Thymus (tissue), 11 donors: ENCODE measurements at regions not wholly inside any gene's neighbourhood (a gene's known extent, or its start where the extent isn't known, plus 50 kb on each side); places are given as distances from the start of the nearest gene placed in this dataset.

Experiments used
- DNase-seq, 9 donors: peaks; one replicate each; pipeline ENCODE4 v3.0.0-alpha.2; 2013; ENCODE audit warnings: low spot score in 9 of 9, low read depth in 6 of 9, missing footprints in 1 of 9
- H3K27ac ChIP-seq, 2 donors: one replicate each; pipeline ENCODE4 v1.5.1; 2013; ENCODE audit warnings: control low read depth in 1 of 2, low read depth in 1 of 2, low read length in 1 of 2, mild to moderate bottlenecking in 1 of 2, moderate library complexity in 1 of 2
- H3K27me3 ChIP-seq, 2 donors: one replicate each; pipeline ENCODE4 v1.5.1; 2013; ENCODE audit warnings: low read length in 1 of 2; ENCODE audit not compliant: control insufficient read depth in 2 of 2, insufficient read depth in 1 of 2
- H3K36me3 ChIP-seq, 2 donors: one replicate each; pipeline ENCODE4 v1.5.1; 2013; ENCODE audit warnings: low read length in 1 of 2, mild to moderate bottlenecking in 1 of 2, moderate library complexity in 1 of 2; ENCODE audit not compliant: control insufficient read depth in 2 of 2, insufficient read depth in 2 of 2
- H3K4me1 ChIP-seq, 2 donors: one replicate each; pipeline ENCODE4 v1.5.1; 2013; ENCODE audit warnings: low read length in 2 of 2; ENCODE audit not compliant: control insufficient read depth in 2 of 2, insufficient read depth in 2 of 2
- H3K4me3 ChIP-seq, 2 donors: one replicate each; pipeline ENCODE4 v1.5.1; 2013; ENCODE audit warnings: low read length in 2 of 2, control low read depth in 1 of 2, mild to moderate bottlenecking in 1 of 2
- H3K9me3 ChIP-seq, 2 donors: one replicate each; pipeline ENCODE4 v1.5.1; 2013; ENCODE audit warnings: low read length in 1 of 2, mild to moderate bottlenecking in 1 of 2; ENCODE audit not compliant: control insufficient read depth in 2 of 2, insufficient read depth in 1 of 2
- WGBS: extraction: QIAGEN DNeasy Blood & Tissue Kit; methylation state at CpG from one replicate; pipeline ENCODE4 v1.1.7; 2013; 5-methylcytosine and 5-hydroxymethylcytosine counted together
- donor health status: healthy.

DNA sequence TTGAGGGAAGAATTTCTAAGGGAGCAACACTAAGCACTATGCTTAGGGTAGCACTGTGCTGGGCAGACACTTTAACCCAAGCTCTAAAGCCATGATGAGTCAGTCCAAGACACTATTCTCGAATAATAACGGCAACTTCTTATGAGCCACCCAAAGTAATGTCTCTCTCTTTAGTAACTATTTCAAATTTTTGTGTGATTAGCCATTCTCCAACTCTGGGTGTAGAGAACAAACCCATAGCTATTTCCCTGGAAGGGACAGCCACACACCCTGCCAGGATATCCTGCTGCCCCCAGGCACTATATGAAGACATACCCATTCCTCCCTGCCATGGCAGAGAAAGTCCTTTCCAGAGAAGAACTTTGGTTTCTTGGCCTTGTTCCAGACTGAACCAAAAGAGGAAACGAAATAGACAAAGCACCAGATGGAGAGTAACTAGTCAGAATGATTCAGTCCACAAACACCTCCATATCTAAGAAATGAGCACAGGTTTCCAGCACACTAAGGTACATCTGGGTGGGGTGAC, 384.9 kb upstream of the THBS1 start:
- WGBS = 85% methylated on average over 3 of the region's 3 CpGs
- no peak for DNase-seq
- Histone ChIP-seq H3K9me3 (no peaks in the 10 kb centered on the region), H3K36me3 (no peaks in the 10 kb centered on the region), H3K27me3 (no peaks in the 10 kb centered on the region), H3K27ac (no peak overlapping the region), H3K4me1 (no peaks in the 10 kb centered on the region), H3K4me3 (no peak overlapping the region)

DNA sequence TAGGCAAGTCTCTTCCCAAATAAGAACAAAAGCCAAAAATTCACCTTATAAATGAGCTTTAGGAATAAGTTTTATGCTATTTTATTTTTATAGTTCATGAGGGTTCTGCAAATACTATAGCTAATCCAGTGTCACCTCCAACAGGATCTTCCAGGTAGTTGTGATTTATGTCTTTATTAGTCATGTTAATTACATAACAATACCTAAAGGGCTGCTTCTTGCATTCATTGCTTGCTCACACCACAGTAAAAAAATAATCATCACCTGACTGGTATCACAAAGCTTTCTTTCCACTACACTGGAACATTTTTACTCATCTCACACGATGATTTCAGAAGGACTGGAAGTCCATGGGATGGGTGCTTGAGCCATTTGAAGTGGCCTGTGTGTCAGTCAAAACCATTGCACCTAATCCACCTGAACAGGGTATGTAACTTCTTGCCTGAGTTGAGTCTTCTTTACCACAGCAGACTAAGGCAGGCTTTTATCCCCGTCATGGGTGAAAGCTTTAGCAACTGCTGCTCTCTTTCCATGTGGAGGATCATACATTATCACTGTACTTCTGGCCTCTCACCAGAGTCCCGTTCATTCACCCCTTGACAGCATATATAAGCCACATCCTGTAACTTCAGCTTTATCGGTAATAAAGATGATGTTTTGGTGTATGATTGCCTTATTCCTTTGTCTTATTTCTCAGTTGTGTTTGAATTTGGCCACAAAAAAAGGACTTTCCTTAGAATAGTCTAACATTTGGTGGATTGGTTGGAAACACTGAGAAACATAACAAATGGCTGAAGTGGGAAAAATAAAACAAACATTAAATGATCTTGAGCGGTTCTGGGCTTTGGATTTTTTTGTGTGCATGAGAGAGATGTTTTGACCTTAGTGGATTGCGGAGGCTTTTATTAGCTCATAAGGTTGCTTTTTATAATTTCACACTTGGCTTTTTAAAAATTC, 382.6 kb upstream of the THBS1 start:
- DNase-seq = no peak
- H3K27ac ChIP-seq = peak overlapping the region in 1 of 2 donors; percentile 10
- H3K27me3 ChIP-seq = no peaks in the 10 kb centered on the region
- H3K9me3 ChIP-seq = no peaks in the 10 kb centered on the region
- 95% methylated on average over 6 of the region's 6 CpGs for WGBS
- no peaks in the 10 kb centered on the region for H3K4me1 ChIP-seq
- H3K4me3 ChIP-seq = no peak overlapping the region
- no peaks in the 10 kb centered on the region for H3K36me3 ChIP-seq

DNA sequence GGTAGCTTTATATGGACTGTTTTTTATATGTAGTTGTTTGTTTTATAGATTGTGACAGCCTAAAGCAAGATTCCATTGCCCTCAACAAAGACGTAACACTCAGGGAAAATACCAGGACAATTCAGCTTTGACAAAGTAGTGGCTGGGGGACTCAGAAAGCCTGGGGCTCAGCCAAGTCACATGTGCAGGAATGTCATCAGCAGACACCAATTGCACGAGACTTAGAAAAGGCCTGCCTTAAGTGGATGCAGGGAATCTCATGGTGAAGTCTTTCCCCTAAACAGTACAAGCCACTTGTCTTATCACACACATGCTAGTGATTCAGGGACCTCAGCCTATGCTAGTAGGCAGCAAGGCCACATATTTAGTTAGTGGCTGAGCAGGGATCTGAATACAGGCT, 381.8 kb upstream of the THBS1 start:
- Histone ChIP-seq H3K36me3 (no peaks in the 10 kb centered on the region), H3K4me1 (no peaks in the 10 kb centered on the region), H3K4me3 (no peak overlapping the region), H3K9me3 (no peaks in the 10 kb centered on the region), H3K27ac (no peak overlapping the region), H3K27me3 (no peaks in the 10 kb centered on the region)
- WGBS = 95% methylated on average over 2 of the region's 2 CpGs
- no peak for DNase-seq

DNA sequence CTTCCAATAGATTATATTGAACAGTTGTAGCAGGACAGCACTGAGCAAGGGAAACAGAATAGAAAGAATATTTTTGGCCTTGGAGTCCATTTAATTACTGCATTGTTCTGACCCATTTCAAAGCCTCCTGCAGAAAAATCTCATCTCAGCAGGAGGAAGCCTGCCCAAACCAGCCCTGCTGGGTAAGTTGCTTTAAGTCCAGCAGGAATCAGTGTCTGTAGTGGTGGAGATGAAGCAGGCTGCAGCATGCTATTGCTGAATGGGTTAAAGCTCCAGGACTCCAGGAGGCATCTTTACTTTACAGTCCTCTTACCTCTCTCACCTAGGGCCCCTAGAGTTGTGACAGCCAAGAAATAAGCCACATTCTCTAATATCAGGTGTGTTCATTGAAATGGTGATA, 380.3 kb upstream of the THBS1 start:
- H3K27me3 ChIP-seq = no peaks in the 10 kb centered on the region
- no peak overlapping the region for H3K27ac ChIP-seq
- no peaks in the 10 kb centered on the region for H3K4me1 ChIP-seq
- no peak overlapping the region for H3K4me3 ChIP-seq
- no peak for DNase-seq
- H3K9me3 ChIP-seq = no peaks in the 10 kb centered on the region
- no peaks in the 10 kb centered on the region for H3K36me3 ChIP-seq

DNA sequence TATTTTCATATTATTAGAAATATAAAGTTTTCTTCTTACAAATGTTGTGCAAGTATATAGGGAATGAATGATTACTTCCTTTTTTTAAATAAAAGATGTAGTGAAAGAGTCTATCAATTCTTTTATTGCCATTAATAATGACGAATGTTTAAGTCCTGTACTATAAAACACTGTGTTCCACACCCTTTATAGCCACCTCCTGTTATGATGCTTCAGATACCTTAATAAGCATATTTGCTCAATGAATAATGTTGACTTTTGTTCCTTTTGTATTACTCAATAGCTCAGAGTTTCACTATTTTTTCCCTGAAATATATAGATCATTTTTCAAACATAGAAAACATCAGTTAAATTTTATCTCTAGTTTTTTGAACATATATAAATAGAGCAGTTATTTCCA, 378.2 kb upstream of the THBS1 start:
- Histone ChIP-seq H3K27me3 (no peaks in the 10 kb centered on the region), H3K9me3 (no peaks in the 10 kb centered on the region), H3K27ac (no peak overlapping the region), H3K36me3 (no peaks in the 10 kb centered on the region), H3K4me1 (no peaks in the 10 kb centered on the region), H3K4me3 (no peak overlapping the region)
- DNase-seq = no peak
- WGBS = 96% methylated on average over 1 of the region's 1 CpG

DNA sequence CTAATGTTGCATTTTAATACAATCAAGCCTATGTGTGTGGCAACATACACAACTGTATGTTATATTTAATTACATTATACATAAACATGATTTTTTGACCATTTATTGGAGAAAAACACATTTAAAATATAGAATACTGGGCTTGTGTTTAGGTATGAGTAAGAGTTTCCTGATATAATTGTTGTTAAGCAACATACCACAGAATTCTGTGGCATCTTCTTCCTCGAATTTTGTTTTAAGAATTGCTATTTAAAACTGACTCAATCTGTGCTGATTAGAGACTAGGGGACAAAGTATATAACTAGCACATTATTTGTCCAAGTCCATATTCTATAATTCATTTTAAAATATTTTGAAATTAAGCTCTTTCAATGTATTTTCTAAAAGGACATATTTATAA, 376.8 kb upstream of the THBS1 start:
- no peak for DNase-seq
- no peaks in the 10 kb centered on the region for H3K27me3 ChIP-seq
- H3K4me3 ChIP-seq = no peak overlapping the region
- H3K4me1 ChIP-seq = no peaks in the 10 kb centered on the region
- WGBS = 88% methylated on average over 1 of the region's 1 CpG
- no peaks in the 10 kb centered on the region for H3K36me3 ChIP-seq
- no peak overlapping the region for H3K27ac ChIP-seq
- no peaks in the 10 kb centered on the region for H3K9me3 ChIP-seq

DNA sequence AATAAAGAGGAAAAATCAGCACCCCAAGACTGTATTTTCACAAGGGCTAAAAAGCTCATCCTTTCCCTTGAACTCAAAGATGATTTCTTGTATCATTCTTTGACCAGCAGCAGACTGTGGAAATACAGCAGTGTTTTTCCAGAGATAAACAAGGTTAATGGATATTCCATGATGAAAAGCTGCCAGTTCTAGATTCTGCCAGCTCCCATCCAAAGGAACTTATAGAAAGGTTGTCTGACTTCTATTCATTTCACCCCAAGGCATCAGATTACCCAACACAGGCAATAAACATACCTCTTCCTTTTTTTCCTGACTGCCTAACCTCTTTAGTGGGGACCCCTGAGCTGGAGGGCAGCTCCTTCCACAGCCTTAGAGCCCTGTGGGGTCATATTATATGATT, 375.8 kb upstream of the THBS1 start:
- Histone ChIP-seq H3K36me3 (no peaks in the 10 kb centered on the region), H3K27ac (no peak overlapping the region), H3K4me1 (no peaks in the 10 kb centered on the region)

DNA sequence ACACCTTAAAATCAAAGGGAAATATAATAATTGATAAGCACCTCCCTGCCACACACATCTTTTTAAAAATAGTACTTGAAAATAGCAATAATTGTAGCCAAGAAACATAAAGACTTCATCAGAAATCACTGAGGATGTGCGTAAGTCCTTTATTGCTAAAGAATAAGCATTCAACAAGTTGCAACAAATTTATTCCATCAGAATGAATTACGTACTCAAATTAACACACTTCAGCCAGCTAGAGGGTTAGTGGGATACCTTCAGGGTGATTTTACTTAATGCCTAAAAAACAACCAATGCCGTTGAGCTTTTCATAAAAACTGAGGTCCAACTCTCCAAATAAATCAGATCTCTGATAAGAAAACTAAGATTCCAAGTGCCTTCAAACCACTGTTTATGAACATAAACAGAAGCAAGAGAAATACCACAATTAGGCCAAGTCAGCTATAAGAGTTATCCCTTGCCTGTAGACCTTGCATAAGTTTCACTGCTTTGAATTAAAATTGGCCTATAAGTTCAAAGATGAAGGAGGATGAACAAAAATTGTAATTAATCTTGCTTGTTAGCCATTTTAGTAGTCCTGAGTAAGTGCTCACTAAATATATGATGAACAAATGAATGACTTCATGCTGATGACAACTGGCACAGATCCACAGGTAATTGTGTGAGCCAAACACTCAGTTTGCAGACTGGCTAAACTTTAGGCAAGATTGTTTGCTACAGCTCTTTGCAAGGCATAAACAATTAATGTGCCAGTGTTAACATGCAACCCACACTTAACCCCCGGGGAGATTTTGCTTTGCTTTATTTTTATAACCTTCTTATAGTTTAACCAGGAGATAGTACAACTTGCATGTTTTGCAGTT, 375.1 kb upstream of the THBS1 start:
- Histone ChIP-seq H3K4me3 (no peak overlapping the region), H3K4me1 (no peaks in the 10 kb centered on the region), H3K27me3 (no peaks in the 10 kb centered on the region), H3K9me3 (no peaks in the 10 kb centered on the region), H3K36me3 (no peaks in the 10 kb centered on the region), H3K27ac (no peak overlapping the region)
- no peak for DNase-seq
- 99% methylated on average over 4 of the region's 4 CpGs for WGBS

More for the DNA sequence above, 375.8 kb upstream of the THBS1 start:
- no peak overlapping the region for H3K4me3 ChIP-seq
- no peak for DNase-seq
- H3K27me3 ChIP-seq = no peaks in the 10 kb centered on the region
- H3K9me3 ChIP-seq = no peaks in the 10 kb centered on the region

DNA sequence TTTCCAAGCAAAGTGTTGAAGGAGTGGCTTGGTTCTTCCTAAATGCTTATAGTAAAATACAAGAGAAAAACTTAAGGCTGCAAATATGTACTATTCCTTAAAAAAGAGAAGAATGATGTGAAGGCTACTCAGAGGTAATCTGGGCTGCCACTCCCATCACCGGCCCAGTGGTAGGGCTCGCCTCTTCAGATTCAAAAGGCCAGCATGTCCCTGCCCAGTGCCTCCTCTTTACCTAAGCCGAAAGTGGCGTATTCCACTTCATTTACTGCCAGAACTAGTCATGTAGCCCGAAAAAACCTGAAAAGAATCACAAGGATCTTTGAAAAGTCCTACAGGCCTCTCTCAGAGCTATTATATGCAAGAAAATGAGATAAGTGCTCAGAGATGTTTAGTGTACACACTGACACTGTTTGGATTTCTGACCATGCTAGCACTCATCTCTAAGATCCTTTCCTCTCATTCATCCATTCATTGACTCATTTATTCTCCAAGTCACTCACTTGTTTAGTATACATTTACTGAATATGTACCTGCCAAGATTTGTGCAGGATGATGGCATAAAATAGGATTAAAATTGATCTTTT, 373.3 kb upstream of the THBS1 start:
- no peak overlapping the region for H3K27ac ChIP-seq
- no peaks in the 10 kb centered on the region for H3K36me3 ChIP-seq
- H3K9me3 ChIP-seq = no peaks in the 10 kb centered on the region
- H3K4me1 ChIP-seq = no peaks in the 10 kb centered on the region
- DNase-seq = no peak
- H3K4me3 ChIP-seq = no peak overlapping the region
- H3K27me3 ChIP-seq = no peaks in the 10 kb centered on the region
- 94% methylated on average over 5 of the region's 5 CpGs for WGBS
